Dermis microvascular lymphatic vessel endothelial cell (primary cell): ENCODE measurements at regions not wholly inside any gene's neighbourhood (a gene's known extent, or its start where the extent isn't known, plus 50 kb on each side); places are given as distances from the start of the nearest gene placed in this dataset.
"Not testable (repeated sequence)": the region's sequence is repeated elsewhere in the genome, so short reads cannot be mapped to it uniquely, and the experiment has no call there.

ENCODE experiments used
- DNase-seq, 2 donors: peaks; one replicate each; pipeline versions ENCODE4 v3.0.0 to v3.0.0-alpha.2; 2010; ENCODE audit warnings: low read depth in 2 of 2

- no peak for DNase-seq
These were observed 282.6 kb upstream of the MCTP2 start for GRCh38 chr15:93948726-93949125.

GRCh38 chr15:93943586-93943985, 287.8 kb upstream of the MCTP2 start:
- no peak for DNase-seq

GRCh38 chr15:93942269-93942694, 289.1 kb upstream of the MCTP2 start:
- DNase-seq: no peak

GRCh38 chr15:93941697-93942096, 289.7 kb upstream of the MCTP2 start:
- DNase-seq: no peak

- no peak for DNase-seq
These were observed 291.1 kb upstream of the MCTP2 start for GRCh38 chr15:93940226-93940625.

- no peak for DNase-seq
These were observed 299.1 kb upstream of the MCTP2 start for GRCh38 chr15:93932164-93932776.

GRCh38 chr15:93929375-93930094, 301.8 kb upstream of the MCTP2 start:
- no peak for DNase-seq

- no peak for DNase-seq
These were observed 311.2 kb upstream of the MCTP2 start for GRCh38 chr15:93920204-93920603.

DNA sequence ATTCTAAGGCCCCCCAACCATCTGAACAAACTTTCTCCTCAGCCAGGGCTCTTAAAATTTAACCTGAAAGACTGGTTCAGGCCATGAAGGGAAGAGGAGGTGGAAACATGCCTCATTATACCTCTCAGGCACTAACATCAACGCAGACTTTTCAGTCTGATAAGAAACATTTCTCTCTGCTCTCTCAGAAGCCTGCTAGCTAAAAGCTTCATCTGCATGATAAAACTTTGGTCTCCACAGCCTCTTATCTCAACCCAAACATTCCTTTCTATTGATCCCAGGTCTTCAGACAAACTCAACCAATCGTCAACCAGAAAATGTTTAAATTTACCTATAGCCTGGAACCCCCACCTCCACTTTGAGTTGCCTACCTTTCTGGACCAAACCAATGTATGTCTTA, 312.6 kb upstream of the MCTP2 start:
- DNase-seq: not testable (repeated sequence)

DNA sequence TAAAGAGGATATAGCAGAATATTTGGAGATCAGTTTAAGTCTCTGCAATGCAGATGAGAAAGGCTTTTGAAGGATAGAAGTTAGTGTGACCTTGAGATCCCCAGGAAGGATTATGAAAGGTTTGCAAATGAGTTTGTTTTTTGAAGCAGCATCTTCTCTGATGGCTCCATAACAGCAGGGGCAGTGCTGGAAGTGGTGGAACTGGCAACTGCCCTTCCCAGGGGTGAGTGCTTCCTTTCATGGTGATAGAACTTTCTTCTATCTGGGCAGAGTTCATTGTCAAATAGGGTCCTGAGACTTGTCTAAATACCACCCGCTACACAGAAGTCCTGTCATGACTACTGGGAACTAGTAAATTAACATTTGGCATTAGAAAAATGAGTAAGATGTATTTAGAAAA, 314.2 kb upstream of the MCTP2 start:
- DNase-seq: no peak

GRCh38 chr15:93913871-93914270, 317.5 kb upstream of the MCTP2 start:
- DNase-seq: no peak

DNA sequence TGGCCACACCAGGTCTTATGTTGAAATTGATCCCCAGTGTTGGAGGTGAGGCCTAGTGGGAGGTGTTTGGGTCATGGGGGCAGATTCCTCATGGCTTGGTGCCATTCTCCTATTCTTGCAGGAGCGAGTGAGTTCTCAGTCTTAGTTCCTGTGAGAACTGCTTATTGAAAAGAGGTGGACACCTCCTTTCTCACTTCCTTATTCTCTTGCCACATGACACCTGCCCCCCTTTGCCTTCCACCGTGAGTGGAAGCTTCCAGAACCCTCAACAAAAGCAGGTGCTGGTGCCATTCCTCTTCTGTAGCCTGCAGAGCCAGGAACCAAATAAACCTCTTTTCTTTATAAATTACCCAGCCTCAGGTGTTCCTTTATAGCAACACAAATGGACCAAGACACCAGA, 318.1 kb upstream of the MCTP2 start:
- DNase-seq: no peak

- DNase-seq: no peak
These were observed 330.6 kb upstream of the MCTP2 start for GRCh38 chr15:93900476-93901400.

DNA sequence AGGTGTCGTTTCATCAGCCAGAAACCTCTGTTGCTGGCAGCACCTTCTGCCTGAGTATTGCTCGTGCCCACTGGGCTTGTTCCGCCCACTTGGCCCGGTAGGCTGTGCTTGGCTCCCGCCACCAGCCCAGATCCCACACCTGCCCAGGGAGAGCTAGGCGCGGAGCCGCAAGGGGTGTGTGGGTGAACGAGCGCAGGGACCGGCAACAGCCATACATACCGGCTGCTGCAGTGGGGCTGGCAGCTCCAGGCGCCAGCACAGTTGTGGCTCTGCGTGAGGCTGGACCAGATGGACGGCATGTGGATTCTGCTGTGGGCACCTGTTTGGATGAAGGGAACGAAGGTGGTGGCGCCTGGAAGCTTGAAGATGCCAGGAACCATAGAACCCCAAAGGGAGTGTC, 331.5 kb upstream of the MCTP2 start:
- DNase-seq: no peak

GRCh38 chr15:93897377-93897776, 334.0 kb upstream of the MCTP2 start:
- no peak for DNase-seq

- DNase-seq: no peak
These were observed 335.2 kb upstream of the MCTP2 start for GRCh38 chr15:93895976-93896770.

DNA sequence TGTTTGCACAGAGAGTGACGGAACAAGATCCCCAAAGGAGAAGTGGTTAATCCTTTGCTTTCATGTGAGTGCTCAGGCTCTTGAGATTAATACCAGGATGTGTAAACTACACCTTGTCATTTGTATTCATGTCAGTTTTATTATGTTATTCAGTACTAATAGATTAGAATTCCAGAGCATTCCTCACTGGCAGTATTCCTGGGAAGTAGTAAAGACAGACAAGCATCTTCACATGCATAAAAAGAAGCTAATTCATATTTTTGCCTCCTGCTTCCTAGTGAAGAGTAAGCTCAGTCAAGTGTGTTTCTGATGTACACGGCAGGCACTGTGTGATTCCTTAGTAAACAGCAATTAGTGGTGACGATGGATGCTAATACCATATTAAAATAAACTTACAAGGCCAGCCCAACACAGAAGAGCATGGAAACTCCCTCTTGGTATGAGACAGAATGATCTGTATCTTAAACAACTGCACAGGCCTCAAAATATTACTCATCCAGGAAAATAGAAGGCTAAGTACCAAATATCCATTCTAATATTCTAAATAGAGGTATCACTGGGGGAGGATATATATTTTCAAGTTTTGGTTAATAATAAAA, 336.8 kb upstream of the MCTP2 start:
- DNase-seq: no peak

DNA sequence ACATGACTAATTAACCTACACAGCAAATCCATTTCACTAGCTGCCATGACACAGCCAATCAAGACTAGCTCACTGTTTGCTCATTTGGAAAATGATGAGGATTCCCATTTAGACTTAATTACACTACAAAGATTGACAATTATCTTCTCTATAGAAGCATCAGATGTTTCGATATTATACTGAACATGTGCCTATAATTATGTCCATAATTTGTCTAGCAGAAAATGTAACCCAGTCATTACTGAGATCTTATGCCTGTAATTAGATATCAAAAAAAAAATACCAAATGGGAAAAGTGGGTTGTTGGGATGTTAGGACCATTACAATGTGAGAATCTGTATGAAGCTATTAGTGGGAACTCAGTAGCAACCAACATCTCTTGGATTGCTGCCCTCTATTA, 344.2 kb upstream of the MCTP2 start:
- DNase-seq: no peak

DNA sequence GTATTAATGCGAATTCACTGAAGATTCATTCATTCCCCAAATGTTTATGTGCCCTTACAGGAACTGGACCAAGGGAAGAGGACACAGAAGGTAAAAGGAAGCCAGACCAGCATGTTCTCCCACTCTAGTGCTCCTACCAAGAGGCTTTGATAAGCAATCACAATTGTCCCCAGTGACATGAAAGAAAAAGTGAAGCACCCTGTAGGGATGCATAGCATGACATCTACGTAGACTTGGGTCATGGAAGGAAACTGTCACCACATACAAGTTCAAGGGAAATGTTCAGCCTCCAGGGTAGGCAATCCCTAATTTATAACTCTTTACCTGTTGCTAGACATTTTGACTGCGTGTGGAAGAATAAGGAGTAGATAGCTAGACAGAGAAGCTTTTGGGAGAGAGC, 348.6 kb upstream of the MCTP2 start:
- DNase-seq: no peak

DNA sequence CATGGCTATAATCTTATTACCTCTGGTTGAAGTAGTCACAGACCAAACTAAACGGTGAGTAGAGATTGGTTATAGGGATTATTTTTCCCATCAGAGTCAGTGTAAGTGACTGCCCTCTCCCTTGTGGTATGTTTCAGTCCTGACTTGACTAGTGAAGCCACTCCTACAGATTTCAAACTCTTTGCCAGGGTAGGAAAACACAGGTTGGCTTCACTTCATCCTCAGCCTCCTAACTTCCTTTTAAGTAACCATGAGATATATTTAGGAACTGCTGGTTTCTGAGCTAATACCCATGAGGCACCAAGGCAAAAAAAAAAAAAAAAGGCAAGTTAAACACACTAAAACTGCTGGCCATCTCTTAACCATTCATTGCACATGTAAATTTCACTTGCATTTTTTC, 349.2 kb upstream of the MCTP2 start:
- DNase-seq: no peak

- no peak for DNase-seq
These were observed 350.1 kb upstream of the MCTP2 start for GRCh38 chr15:93881310-93881709.
